WERI-Rb-1 (cell line): ENCODE measurements at regions not wholly inside any gene's neighbourhood (a gene's known extent, or its start where the extent isn't known, plus 50 kb on each side); places are given as distances from the start of the nearest gene placed in this dataset.

Experiments used
- DNase-seq: peaks from one replicate; pipeline ENCODE4 v3.0.0-alpha.2; 2020
- H3K27ac ChIP-seq: fragments of 250-450 bp; sonication (Bioruptor Pico); 2 replicates; pipeline ENCODE4 v1.5.1; 2020; ENCODE audit warnings: mild to moderate bottlenecking, moderate library complexity
- H3K27me3 ChIP-seq: fragments of 250-450 bp; sonication (Bioruptor Pico); 2 replicates; pipeline ENCODE4 v1.5.1; 2021; ENCODE audit warnings: mild to moderate bottlenecking, low read depth, moderate library complexity; ENCODE audit not compliant: insufficient read depth, severe bottlenecking
- H3K36me3 ChIP-seq: fragments of 250-450 bp; sonication (Bioruptor Pico); 2 replicates; pipeline ENCODE4 v1.5.1; 2020; ENCODE audit warnings: mild to moderate bottlenecking, moderate library complexity
- H3K4me3 ChIP-seq: 2 replicates; pipeline ENCODE4 v1.5.1; 2011; ENCODE audit warnings: low read depth, mild to moderate bottlenecking, control low read depth, low read length
- H3K9me3 ChIP-seq: fragments of 250-450 bp; sonication (Bioruptor Pico); 2 replicates; pipeline ENCODE4 v1.5.1; 2021; ENCODE audit warnings: mild to moderate bottlenecking, moderate library complexity; ENCODE audit not compliant: severe bottlenecking
- CTCF ChIP-seq: IDR thresholded peaks from 2 replicates; pipeline ENCODE4 v1.5.1; 2011; ENCODE audit warnings: low read depth, mild to moderate bottlenecking, control low read depth, inconsistent platforms, low read length

GRCh38 chr5:44695259-44695658 lies 113.5 kb upstream of the MRPS30 start:
- no peaks in the 10 kb centered on the region for H3K36me3 ChIP-seq
- TF ChIP-seq CTCF = no peak
- no peaks in the 10 kb centered on the region for H3K9me3 ChIP-seq
- H3K27me3 ChIP-seq = no peaks in the 10 kb centered on the region
- no peak overlapping the region for H3K27ac ChIP-seq
- no peak for DNase-seq
- no peak overlapping the region for H3K4me3 ChIP-seq

- no peak overlapping the region for H3K27ac ChIP-seq
- no peaks in the 10 kb centered on the region for H3K27me3 ChIP-seq
- H3K36me3 ChIP-seq = no peaks in the 10 kb centered on the region
- TF ChIP-seq CTCF = no peak
- H3K9me3 ChIP-seq = no peaks in the 10 kb centered on the region
- no peak for DNase-seq
- no peak overlapping the region for H3K4me3 ChIP-seq
These were observed 116.9 kb upstream of the MRPS30 start for GRCh38 chr5:44691802-44692201.

- no peak for DNase-seq
- H3K4me3 ChIP-seq = no peak overlapping the region
- H3K36me3 ChIP-seq = no peaks in the 10 kb centered on the region
- no peak for TF ChIP-seq CTCF
- H3K9me3 ChIP-seq = no peaks in the 10 kb centered on the region
- no peak overlapping the region for H3K27ac ChIP-seq
- H3K27me3 ChIP-seq = no peaks in the 10 kb centered on the region
These were observed 126.8 kb upstream of the MRPS30 start for GRCh38 chr5:44681906-44682305.

- no peak overlapping the region for H3K4me3 ChIP-seq
- no peak overlapping the region for H3K27ac ChIP-seq
- H3K36me3 ChIP-seq = no peaks in the 10 kb centered on the region
- H3K9me3 ChIP-seq = no peaks in the 10 kb centered on the region
- no peak for DNase-seq
- TF ChIP-seq CTCF = no peak
- H3K27me3 ChIP-seq = no peaks in the 10 kb centered on the region
These were observed 129.5 kb upstream of the MRPS30 start for GRCh38 chr5:44679214-44679613.

GRCh38 chr5:44675296-44675695 lies 133.5 kb upstream of the MRPS30 start:
- DNase-seq = no peak

More at GRCh38 chr5:44675296-44675695, 133.5 kb upstream of the MRPS30 start:
- Histone ChIP-seq H3K9me3 (no peaks in the 10 kb centered on the region), H3K27ac (no peak overlapping the region), H3K4me3 (no peak overlapping the region), H3K27me3 (no peaks in the 10 kb centered on the region), H3K36me3 (no peaks in the 10 kb centered on the region)
- TF ChIP-seq CTCF = no peak
